ENCODE measurements at regions not wholly inside any gene's neighbourhood (a gene's known extent, or its start where the extent isn't known, plus 50 kb on each side); places are given as distances from the start of the nearest gene placed in this dataset.

- TF ChIP-seq CTCF (conservative IDR thresholded peaks at IDR 0.05; ENCODE audit: low read length) = no peak
- DNase-seq (ENCODE audit: low read depth) = no peak
- H3K4me3 ChIP-seq (ENCODE audit: low read length) = no peak overlapping the region
Observed at GRCh38 chr13:81821259-81821658, 1480.3 kb upstream of the SPRY2 start.

GRCh38 chr13:81800433-81800832 is 1459.5 kb upstream of the SPRY2 start:
- TF ChIP-seq CTCF (conservative IDR thresholded peaks at IDR 0.05; ENCODE audit: low read length) = no peak
- no peak overlapping the region for H3K4me3 ChIP-seq (ENCODE audit: low read length)
- DNase-seq (ENCODE audit: low read depth) = no peak

GRCh38 chr13:81795710-81796109 is 1454.8 kb upstream of the SPRY2 start:
- no peak for TF ChIP-seq CTCF (conservative IDR thresholded peaks at IDR 0.05; ENCODE audit: low read length)
- DNase-seq (ENCODE audit: low read depth) = no peak
- no peak overlapping the region for H3K4me3 ChIP-seq (ENCODE audit: low read length)

GRCh38 chr13:81791641-81792040 is 1450.7 kb upstream of the SPRY2 start:
- TF ChIP-seq CTCF (conservative IDR thresholded peaks at IDR 0.05; ENCODE audit: low read length) = no peak
- H3K4me3 ChIP-seq (ENCODE audit: low read length) = no peak overlapping the region
- DNase-seq (ENCODE audit: low read depth) = no peak

- no peak overlapping the region for H3K4me3 ChIP-seq (ENCODE audit: low read length)
- DNase-seq (ENCODE audit: low read depth) = no peak
- no peak for TF ChIP-seq CTCF (conservative IDR thresholded peaks at IDR 0.05; ENCODE audit: low read length)
Observed at GRCh38 chr13:81781471-81781870, 1440.5 kb upstream of the SPRY2 start.

- H3K4me3 ChIP-seq (ENCODE audit: low read length) = no peak overlapping the region
- no peak for TF ChIP-seq CTCF (conservative IDR thresholded peaks at IDR 0.05; ENCODE audit: low read length)
- no peak for DNase-seq (ENCODE audit: low read depth)
Observed at GRCh38 chr13:81779876-81780275, 1439.0 kb upstream of the SPRY2 start.

- no peak overlapping the region for H3K4me3 ChIP-seq (ENCODE audit: low read length)
- TF ChIP-seq CTCF (conservative IDR thresholded peaks at IDR 0.05; ENCODE audit: low read length) = no peak
- DNase-seq (ENCODE audit: low read depth) = no peak
Observed at GRCh38 chr13:81778350-81778749, 1437.4 kb upstream of the SPRY2 start.

All from AG10803 (cell line).